ENCODE measurements at regions not wholly inside any gene's neighbourhood (a gene's known extent, or its start where the extent isn't known, plus 50 kb on each side); places are given as distances from the start of the nearest gene placed in this dataset.

GRCh38 chr22:49333206-49333605 lies 494.5 kb downstream of the BRD1 start:
- no peak for TF ChIP-seq CTCF (IDR thresholded peaks at IDR 0.05)
- no peak for TF ChIP-seq POLR2A (IDR thresholded peaks at IDR 0.05)

All from heart left ventricle (tissue), 13 donors.